ENCODE measurements at regions not wholly inside any gene's neighbourhood (a gene's known extent, or its start where the extent isn't known, plus 50 kb on each side); places are given as distances from the start of the nearest gene placed in this dataset.

GRCh38 chr3:567488-568185, 371.1 kb downstream of the CHL1 start:
- TF ChIP-seq SUZ12 (IDR thresholded peaks at IDR 0.05; ENCODE audit: extremely low read depth, insufficient read depth, insufficient read length) (no peak), ZNF274 (IDR thresholded peaks at IDR 0.05; ENCODE audit: low read depth, low read length) (no peak)

Data from NT2/D1 (cell line).